ENCODE measurements at regions not wholly inside any gene's neighbourhood (a gene's known extent, or its start where the extent isn't known, plus 50 kb on each side); places are given as distances from the start of the nearest gene placed in this dataset.
A peak's percentile ranks its signal among the peaks of the same experiment; 100 is the strongest.

DNA sequence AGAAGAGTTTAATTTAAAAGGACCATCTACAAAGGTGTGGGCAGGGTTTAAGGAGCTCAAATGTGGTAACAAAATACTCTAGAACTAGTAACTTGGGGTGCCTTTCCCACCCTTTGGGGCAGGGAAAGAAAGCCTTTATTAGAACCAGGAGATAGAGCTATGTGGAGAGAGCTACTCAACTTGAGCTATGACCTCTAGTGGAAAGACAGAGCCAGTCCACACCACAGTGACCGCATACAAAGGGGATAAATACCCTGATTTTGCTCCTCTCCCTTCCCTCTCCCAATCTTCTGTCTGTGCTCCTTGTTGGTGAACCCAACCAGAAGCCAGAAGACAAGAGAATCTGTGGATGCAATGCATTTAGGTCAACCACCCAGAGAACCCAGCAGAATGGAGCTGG, 54.4 kb upstream of the JAK1 start:
- Histone ChIP-seq H3K36me3 (ENCODE audit: insufficient read depth, low read length) (no peaks in the 10 kb centered on the region), H3K27me3 (ENCODE audit: insufficient read depth, low read length, poor library complexity) (no peaks in the 10 kb centered on the region), H3K4me3 (ENCODE audit: low read depth in 1 of 2, low read length in 2 of 2) (no peak overlapping the region), H2AFZ (ENCODE audit: low read depth, low read length) (no peak overlapping the region), H4K20me1 (ENCODE audit: insufficient read depth, low read length) (no peaks in the 10 kb centered on the region), H3K4me2 (ENCODE audit: insufficient read depth, low read length) (no peak overlapping the region), H3K9me3 (ENCODE audit: insufficient read depth, low read length, severe bottlenecking) (no peaks in the 10 kb centered on the region), H3K9ac (ENCODE audit: low read depth, low read length) (no peak overlapping the region), H3K27ac (ENCODE audit: low read length) (no peak overlapping the region), H3K4me1 (ENCODE audit: insufficient read depth, low read length) (no peaks in the 10 kb centered on the region), H3K79me2 (ENCODE audit: insufficient read depth, low read length) (no peaks in the 10 kb centered on the region)
- no peak for ATAC-seq (ENCODE audit: insufficient read depth, low read depth)
- no peak for TF ChIP-seq EZH2 (IDR thresholded peaks at IDR 0.05; ENCODE audit: borderline replicate concordance, low read depth, low read length, severe bottlenecking)
- TF ChIP-seq, protein P1, sequence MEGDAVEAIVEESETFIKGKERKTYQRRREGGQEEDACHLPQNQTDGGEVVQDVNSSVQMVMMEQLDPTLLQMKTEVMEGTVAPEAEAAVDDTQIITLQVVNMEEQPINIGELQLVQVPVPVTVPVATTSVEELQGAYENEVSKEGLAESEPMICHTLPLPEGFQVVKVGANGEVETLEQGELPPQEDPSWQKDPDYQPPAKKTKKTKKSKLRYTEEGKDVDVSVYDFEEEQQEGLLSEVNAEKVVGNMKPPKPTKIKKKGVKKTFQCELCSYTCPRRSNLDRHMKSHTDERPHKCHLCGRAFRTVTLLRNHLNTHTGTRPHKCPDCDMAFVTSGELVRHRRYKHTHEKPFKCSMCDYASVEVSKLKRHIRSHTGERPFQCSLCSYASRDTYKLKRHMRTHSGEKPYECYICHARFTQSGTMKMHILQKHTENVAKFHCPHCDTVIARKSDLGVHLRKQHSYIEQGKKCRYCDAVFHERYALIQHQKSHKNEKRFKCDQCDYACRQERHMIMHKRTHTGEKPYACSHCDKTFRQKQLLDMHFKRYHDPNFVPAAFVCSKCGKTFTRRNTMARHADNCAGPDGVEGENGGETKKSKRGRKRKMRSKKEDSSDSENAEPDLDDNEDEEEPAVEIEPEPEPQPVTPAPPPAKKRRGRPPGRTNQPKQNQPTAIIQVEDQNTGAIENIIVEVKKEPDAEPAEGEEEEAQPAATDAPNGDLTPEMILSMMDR (IDR thresholded peaks at IDR 0.05; ENCODE audit: borderline replicate concordance, extremely low read depth, low read length, poor library complexity, severe bottlenecking) = peak; percentile 2
- no peak for DNase-seq

DNA sequence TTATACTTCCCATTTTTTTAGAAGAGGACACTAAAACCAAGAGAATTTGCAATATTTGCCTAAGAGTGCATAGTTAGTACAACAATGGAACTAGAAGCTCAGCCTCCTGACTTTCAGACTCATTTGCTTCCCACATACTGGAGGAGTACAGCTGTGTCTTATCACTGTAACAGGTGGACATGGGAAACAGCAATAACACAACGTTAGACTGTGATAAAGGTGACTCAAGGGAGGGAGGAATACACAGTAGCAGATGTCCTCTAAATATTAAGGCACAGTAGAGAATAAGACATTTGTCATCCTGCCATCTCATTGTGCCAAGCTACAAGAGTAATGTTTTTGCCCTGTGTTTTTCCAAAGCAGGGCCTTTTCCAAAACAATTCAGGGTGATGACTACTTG, 55.4 kb upstream of the JAK1 start:
- Histone ChIP-seq H3K27me3 (ENCODE audit: insufficient read depth, low read length, poor library complexity) (no peaks in the 10 kb centered on the region), H3K4me1 (ENCODE audit: insufficient read depth, low read length) (no peaks in the 10 kb centered on the region), H3K79me2 (ENCODE audit: insufficient read depth, low read length) (no peaks in the 10 kb centered on the region), H4K20me1 (ENCODE audit: insufficient read depth, low read length) (no peaks in the 10 kb centered on the region), H3K9ac (ENCODE audit: low read depth, low read length) (no peak overlapping the region), H3K4me3 (ENCODE audit: low read depth in 1 of 2, low read length in 2 of 2) (no peak overlapping the region), H2AFZ (ENCODE audit: low read depth, low read length) (no peak overlapping the region), H3K9me3 (ENCODE audit: insufficient read depth, low read length, severe bottlenecking) (no peaks in the 10 kb centered on the region), H3K4me2 (ENCODE audit: insufficient read depth, low read length) (no peak overlapping the region), H3K36me3 (ENCODE audit: insufficient read depth, low read length) (no peaks in the 10 kb centered on the region), H3K27ac (ENCODE audit: low read length) (no peak overlapping the region)
- TF ChIP-seq, protein P1 (IDR thresholded peaks at IDR 0.05; ENCODE audit: borderline replicate concordance, extremely low read depth, low read length, poor library complexity, severe bottlenecking) = no peak
- TF ChIP-seq EZH2 (IDR thresholded peaks at IDR 0.05; ENCODE audit: borderline replicate concordance, low read depth, low read length, severe bottlenecking) = no peak
- DNase-seq (no peak), ATAC-seq (ENCODE audit: insufficient read depth, low read depth) (no peak)

DNA sequence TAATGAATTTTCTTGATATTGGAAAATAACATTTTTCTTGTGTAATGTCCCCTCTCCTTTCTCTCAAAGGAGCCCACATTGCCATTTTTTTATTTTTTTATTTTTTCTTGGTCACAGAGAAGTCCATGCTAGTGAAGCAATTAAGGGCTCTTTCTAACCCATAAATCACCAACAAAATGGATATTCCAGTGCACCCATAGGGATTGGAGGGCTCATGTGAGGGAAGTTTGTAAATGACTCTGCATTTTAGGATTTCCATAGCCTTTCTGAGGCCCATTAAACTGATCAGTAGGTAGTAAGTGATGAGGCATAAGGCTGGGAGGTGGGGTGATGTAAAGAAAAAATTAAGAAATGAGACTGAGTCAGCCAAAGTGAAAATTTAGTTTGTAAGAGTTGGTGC, 55.9 kb upstream of the JAK1 start:
- Histone ChIP-seq H2AFZ (ENCODE audit: low read depth, low read length) (no peak overlapping the region), H4K20me1 (ENCODE audit: insufficient read depth, low read length) (peaks cover under 1% of the 10 kb centered on the region; the same call in 1 of the 2 replicates), H3K4me2 (ENCODE audit: insufficient read depth, low read length) (no peak overlapping the region), H3K4me1 (ENCODE audit: insufficient read depth, low read length) (no peaks in the 10 kb centered on the region), H3K36me3 (ENCODE audit: insufficient read depth, low read length) (no peaks in the 10 kb centered on the region), H3K27ac (ENCODE audit: low read length) (no peak overlapping the region), H3K9ac (ENCODE audit: low read depth, low read length) (no peak overlapping the region), H3K79me2 (ENCODE audit: insufficient read depth, low read length) (no peaks in the 10 kb centered on the region), H3K27me3 (ENCODE audit: insufficient read depth, low read length, poor library complexity) (no peaks in the 10 kb centered on the region), H3K9me3 (ENCODE audit: insufficient read depth, low read length, severe bottlenecking) (no peaks in the 10 kb centered on the region), H3K4me3 (ENCODE audit: low read depth in 1 of 2, low read length in 2 of 2) (no peak overlapping the region)
- ATAC-seq (ENCODE audit: insufficient read depth, low read depth) (no peak), DNase-seq (no peak)
- no peak for TF ChIP-seq EZH2 (IDR thresholded peaks at IDR 0.05; ENCODE audit: borderline replicate concordance, low read depth, low read length, severe bottlenecking)
- TF ChIP-seq, protein P1 (IDR thresholded peaks at IDR 0.05; ENCODE audit: borderline replicate concordance, extremely low read depth, low read length, poor library complexity, severe bottlenecking) = no peak

- ATAC-seq (ENCODE audit: insufficient read depth, low read depth) (no peak), DNase-seq (no peak)
- Histone ChIP-seq H2AFZ (ENCODE audit: low read depth, low read length) (no peak overlapping the region), H3K27me3 (ENCODE audit: insufficient read depth, low read length, poor library complexity) (no peaks in the 10 kb centered on the region), H3K4me1 (ENCODE audit: insufficient read depth, low read length) (peaks cover 3% of the 10 kb centered on the region; the same call in 1 of the 2 replicates), H3K79me2 (ENCODE audit: insufficient read depth, low read length) (no peaks in the 10 kb centered on the region), H3K27ac (ENCODE audit: low read length) (no peak overlapping the region), H3K9ac (ENCODE audit: low read depth, low read length) (no peak overlapping the region), H3K36me3 (ENCODE audit: insufficient read depth, low read length) (no peaks in the 10 kb centered on the region), H4K20me1 (ENCODE audit: insufficient read depth, low read length) (peaks cover 6% of the 10 kb centered on the region), H3K9me3 (ENCODE audit: insufficient read depth, low read length, severe bottlenecking) (no peaks in the 10 kb centered on the region), H3K4me3 (ENCODE audit: low read depth in 1 of 2, low read length in 2 of 2) (no peak overlapping the region), H3K4me2 (ENCODE audit: insufficient read depth, low read length) (no peak overlapping the region)
- TF ChIP-seq, protein P1 (IDR thresholded peaks at IDR 0.05; ENCODE audit: borderline replicate concordance, extremely low read depth, low read length, poor library complexity, severe bottlenecking) = no peak
- TF ChIP-seq EZH2 (IDR thresholded peaks at IDR 0.05; ENCODE audit: borderline replicate concordance, low read depth, low read length, severe bottlenecking) = no peak
Observed at GRCh38 chr1:65025794-65026193, 59.4 kb upstream of the JAK1 start.
